Stimulated activated CD4-positive, alpha-beta T cell treated with anti-CD3 and anti-CD28 coated beads, Interleukin-4, amount 100 ng/mL, for 4 hours (primary cell): ENCODE measurements at regions not wholly inside any gene's neighbourhood (a gene's known extent, or its start where the extent isn't known, plus 50 kb on each side); places are given as distances from the start of the nearest gene placed in this dataset.
"Not testable (repeated sequence)": the region's sequence is repeated elsewhere in the genome, so short reads cannot be mapped to it uniquely, and the experiment has no call there.

Source experiments
- DNase-seq, 2 experiments: peaks; one replicate each; pipeline ENCODE4 v3.0.0-alpha.2; 2020

DNA sequence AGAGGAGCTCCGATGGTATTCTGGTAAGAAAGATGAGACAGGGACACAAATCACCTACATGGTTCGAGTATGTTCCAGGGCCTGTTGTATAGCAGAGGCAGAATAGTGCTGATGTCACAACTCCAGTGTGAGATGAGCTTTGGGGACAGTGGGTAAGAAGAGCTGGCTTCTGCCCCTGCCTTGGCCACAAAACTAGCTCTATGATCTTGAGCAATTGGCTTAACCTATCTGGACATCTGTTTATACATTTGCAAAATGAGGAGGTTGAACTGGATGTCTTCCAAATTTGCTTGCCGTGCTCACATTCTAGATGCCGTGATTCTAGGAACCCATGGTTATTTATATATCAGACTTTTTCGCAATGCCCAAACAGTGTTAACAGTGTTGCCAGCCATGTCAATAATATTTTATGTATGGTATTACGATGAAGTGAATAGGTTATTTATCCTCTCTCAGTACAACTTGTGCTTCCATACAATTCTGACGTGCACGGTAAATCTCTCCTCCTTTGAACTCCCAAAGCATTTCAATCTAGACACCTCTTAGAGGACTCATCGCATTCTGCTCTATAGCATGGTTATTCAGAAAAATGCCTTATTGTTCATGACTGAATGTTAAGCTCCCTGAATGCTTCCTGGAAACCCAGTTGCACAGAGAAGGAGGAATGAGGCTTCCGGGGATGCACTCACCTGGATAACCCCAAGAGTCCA, 316.0 kb downstream of the FOXO1 start:
- no peak for DNase-seq

GRCh38 chr13:40351537-40352379, 314.7 kb downstream of the FOXO1 start:
- no peak for DNase-seq

DNA sequence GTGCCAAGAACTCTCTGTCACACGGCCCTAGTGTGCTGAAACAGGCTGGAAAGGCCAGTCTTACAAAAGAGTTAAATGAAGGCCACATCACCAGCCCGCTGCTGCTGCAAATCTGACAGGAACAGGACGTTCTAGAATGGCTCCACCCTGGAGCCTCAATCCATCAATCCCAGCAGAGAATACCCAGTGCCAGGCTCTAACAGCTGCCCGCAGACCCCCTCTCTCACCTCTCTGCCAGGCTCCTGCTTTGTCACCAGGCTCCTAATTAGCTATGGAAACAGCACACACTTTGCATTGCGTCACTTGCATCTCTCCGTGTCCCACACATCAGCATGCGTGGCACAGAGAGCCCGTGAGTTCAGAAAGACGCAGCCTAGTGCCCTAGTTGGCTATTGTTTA, 314.1 kb downstream of the FOXO1 start:
- no peak for DNase-seq

GRCh38 chr13:40352802-40353562, 313.5 kb downstream of the FOXO1 start:
- DNase-seq = no peak

DNA sequence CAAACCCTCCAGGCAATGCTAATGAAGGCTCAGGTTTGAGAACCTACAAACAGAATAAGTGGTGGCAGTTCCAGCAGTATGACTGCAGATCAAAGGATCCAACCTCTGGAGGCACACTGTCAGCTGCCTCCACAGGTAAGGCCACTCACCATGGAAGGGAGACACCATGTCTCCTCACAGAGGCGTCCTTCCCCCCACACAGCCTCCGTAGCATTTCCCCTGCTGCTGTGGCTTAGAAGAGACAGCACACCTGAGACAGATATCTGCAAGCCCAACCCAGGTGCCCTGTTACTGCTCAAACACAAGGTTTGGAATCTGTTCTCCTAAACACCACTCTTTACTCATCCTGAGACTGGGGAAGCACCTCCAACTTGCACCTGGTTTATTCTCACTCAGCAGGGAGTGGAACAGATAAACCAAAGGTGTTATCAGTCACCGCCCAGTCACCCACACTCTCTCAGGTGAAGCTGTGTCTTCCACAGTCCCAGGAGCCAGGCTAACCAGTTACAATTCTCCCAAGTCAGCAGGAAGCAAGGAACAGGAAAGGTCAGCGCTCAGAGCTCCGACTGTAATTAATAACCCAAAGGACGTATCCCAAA, 311.2 kb downstream of the FOXO1 start:
- no peak for DNase-seq

GRCh38 chr13:40356011-40356410, 310.4 kb downstream of the FOXO1 start:
- no peak for DNase-seq

- not testable (repeated sequence) for DNase-seq
Observed at GRCh38 chr13:40356458-40356857, 310.0 kb downstream of the FOXO1 start.

DNA sequence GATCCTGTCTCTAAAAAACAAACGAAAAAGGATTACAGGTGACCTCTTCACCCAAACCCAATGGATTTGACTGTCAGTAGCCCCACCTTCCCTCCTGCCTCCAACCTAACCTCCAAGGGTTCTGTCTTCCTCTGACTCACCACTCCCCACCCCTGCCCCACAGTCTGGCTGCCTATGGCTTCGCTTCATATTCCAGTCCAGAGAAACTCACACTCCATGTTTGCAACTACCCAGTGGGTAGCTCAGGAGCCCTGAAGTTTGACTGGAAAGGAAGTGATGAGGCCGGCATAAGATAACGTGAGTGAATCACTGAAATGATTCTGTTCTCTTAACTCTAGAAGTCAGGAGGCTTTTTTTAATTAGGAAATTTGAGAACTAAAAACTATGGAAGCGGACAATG, 303.9 kb downstream of the FOXO1 start:
- no peak for DNase-seq

DNA sequence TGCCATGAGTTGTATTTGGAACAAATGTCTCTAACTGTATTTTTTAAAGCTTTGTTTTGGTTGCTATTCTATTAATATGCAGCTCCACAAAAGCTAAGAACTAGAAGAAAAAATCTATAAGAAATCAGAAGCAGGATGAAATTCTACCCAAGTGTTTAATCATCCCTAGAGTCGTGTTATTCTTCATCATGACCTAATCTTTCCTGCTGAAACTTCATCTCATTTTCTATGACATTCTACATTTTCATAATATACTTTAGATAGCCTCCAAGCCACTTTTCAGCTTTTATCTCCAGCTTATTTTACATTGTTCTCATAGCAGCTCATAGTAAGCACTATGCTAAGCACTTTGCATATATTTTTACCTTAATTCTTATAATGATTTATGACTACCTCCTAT, 302.8 kb downstream of the FOXO1 start:
- no peak for DNase-seq

- DNase-seq = no peak
Observed at GRCh38 chr13:40366119-40366518, 300.3 kb downstream of the FOXO1 start.

DNA sequence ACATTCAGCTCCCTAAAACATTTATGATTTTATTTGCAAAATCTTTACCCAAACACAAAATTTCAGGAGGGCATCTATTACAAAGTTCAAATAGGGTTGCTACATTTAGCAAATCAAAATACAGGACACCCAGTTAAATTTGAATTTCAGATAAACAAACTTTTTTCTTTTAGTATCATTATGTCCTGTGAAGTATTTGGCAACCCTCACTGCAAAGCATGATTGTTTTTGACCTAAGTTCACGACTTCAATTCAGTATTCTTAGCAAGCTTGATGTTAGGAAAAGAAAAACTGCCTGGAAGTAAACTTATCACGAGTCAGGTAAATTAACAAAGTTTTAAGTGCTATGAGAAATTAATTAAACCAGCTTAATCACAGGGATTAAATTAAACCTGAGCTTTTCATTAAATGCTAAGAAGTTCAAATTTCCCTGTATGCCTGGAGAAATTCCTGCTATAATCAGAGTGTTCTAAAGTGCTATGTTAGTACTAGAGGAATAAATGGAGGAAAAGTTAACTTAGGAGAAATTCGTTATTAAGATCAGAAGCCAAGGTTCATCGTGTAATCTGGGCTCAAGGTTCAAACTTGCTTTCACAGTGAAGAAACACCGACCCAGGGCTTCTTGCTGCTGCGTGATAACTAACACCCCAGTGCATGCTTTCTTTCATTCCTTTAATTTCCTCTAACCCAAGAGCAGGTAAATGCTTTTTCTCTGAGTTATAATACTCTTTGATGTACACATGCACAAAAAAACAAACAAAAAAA, 298.1 kb downstream of the FOXO1 start:
- DNase-seq = no peak

DNA sequence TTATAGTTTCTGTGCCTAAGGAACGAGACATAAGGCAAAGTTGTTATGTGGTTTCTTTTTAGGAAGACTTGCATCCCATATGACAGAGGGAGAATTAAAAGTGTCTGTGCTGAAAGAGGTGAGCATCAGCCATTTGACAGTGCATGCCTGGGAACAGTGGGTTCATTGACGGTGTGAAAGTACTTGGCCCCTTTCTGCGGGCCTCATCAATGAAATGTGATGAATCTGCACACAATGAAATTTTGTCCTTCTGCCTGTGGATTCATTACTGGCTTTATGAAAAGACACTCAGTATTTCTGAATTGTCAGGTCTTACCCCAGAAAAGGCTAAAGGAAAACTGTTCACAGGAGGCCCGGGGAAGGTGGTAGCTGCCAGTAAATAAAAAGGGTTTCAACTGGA, 295.8 kb downstream of the FOXO1 start:
- DNase-seq = no peak

DNA sequence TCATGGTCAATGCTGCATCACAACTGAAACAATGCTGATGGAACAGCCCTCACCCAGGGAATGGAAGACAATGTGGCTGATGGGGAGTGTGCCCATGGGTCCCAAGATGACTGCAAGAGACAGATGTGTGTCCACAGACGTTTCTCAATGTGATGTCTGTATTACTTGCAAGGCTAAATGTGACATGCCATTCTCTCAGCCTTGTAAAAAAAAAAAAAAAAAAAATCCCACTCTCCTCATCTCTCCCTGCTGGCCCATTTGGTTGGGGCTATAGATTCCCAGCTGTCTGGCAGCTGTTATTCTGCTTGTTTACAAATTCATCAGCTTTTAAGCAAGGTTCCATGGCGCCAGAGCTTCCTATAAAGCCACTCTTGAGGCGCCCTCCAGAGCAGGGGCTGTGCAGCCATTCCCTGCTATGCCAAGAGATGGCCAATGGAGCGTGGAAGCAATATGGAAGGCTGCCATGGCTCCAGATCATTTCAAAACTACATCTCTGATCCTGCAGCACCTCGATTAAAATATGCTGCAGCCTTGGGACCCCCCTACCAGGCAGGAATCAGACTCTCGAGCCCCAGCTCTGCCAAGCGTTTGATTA, 294.8 kb downstream of the FOXO1 start:
- DNase-seq = no peak

GRCh38 chr13:40373608-40374007, 292.8 kb downstream of the FOXO1 start:
- peak; percentile 36 to 72 for DNase-seq

- DNase-seq = no peak
Observed at GRCh38 chr13:40375489-40376171, 290.8 kb downstream of the FOXO1 start.

DNA sequence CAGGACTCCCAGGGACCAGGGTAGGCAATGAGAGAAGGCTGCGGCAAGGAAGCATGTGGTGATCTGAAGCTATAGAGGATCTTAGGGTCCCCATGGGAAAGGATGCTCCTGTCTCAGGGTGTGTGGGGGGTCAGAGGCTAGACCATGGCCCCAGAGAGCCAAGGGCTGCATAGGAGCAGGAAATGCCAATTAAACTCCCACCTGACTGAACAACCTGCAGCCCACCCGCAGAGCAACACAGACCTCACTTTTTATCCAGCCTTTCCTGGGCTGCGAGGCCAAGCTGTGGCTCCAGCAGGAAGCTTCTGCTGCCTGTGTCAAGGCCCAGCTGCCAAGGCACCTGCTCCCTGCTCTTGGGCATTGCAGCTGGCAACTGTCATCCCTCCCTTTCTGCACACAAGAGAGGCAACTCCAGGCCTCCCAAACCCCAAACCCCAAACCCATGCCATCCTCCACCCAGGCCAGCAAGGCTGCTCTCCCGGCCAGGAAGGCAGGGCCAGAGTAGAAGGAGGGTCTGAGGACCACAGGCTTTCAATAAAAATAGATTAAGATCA, 290.1 kb downstream of the FOXO1 start:
- DNase-seq = no peak

GRCh38 chr13:40376867-40377535, 289.4 kb downstream of the FOXO1 start:
- DNase-seq = no peak

DNA sequence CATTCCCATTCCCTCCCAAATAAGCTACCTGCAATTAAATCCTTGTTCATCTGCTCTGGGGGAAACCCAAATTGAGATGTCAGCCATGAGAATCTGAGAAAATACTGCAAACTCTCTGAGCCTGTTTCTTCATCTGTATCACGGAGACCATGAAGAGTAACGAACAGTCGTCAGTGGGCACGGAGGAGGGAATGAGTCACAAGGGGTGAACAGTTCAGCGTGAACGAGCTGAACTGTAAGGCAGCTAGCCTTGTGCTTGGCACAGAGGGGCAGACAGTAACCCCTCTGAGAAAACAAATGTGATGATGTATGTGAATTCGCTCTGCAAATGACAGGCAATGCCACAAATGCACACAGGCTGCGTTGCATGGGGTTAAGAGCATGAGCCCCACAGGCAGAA, 288.7 kb downstream of the FOXO1 start:
- peak; percentile 18 to 54 for DNase-seq

DNA sequence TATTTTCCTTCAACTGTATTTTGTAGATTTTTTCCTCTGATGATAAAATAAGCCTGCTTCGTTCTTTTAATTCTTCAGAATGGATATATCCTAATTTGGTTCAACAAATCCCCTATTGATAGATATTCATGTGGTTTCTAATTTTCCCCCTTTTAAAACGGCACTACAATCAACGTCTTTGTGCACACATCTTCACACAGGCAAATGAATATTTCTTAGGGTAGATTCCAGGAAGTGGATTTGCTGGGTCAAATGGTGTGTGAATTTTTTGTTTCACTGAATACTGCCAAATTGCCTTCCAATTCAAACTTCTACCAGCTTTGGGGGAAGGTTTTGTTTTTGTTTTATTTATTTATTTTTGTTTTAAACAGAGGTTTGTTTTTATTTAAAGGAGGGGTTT, 287.2 kb downstream of the FOXO1 start:
- DNase-seq = no peak

DNA sequence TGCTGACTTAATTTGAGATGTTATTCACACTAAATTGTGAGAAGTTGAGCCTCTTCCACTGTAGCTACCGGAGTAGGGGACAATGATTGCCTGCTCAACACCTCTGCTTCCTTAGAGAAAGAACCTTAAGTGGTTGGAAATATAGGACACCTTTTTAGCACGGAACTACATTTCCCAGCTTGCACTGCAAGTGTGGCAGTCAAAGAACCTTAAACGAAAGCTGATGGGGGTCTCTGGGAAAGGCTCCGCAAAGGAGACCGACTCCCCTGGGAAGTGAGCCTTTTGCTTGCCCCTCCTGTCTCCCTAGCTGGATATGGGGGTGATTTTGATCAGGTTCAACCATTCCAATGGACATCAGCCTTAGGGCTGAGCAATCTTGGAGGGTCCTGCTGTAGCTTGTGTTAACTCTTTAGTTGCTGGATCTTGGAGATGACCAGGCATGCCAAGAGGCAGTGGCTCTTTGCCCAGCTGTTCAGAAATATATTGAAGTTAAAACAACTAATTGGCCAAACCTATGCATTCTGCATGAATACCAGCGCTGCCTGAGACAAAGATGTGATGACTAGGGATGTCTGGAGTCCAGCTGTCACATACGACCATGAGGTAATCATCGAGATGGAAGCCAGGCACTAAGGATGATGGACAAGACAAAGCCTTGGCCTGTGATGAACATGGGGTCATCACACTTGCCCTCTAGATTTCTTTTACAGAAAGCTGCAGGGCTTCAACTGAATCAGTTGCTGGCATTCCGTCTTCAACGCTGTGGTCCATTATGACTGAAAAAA, 286.5 kb downstream of the FOXO1 start:
- DNase-seq = no peak
